HG02642 (cell line): ENCODE measurements at regions not wholly inside any gene's neighbourhood (a gene's known extent, or its start where the extent isn't known, plus 50 kb on each side); places are given as distances from the start of the nearest gene placed in this dataset.

Source experiments
- ATAC-seq: cut with Tn5 transposase; IDR thresholded peaks from one replicate; pipeline ENCODE4 v1.9.1; 2021; ENCODE audit warnings: mild to moderate bottlenecking; ENCODE audit not compliant: unreplicated experiment, poor library complexity

DNA sequence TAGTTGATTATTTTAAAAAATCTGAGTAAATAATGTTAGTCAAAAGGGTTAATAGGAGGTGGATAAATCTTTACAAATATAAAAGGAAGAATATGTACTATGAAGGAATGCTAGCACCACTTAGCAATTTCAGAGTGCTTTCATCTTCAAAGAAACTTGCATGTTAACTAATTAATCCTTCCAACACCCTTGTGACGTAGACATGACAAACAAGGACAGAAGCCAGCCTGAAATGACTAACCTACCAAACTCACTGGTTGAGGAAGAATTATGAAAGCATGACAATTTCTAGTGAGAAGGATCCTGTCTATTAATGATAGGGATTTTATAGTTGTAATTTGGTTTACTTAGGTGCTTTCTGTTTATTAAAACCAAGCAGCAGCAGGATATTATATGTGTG lies 468.0 kb upstream of the FZD8 start:
- ATAC-seq: no peak

DNA sequence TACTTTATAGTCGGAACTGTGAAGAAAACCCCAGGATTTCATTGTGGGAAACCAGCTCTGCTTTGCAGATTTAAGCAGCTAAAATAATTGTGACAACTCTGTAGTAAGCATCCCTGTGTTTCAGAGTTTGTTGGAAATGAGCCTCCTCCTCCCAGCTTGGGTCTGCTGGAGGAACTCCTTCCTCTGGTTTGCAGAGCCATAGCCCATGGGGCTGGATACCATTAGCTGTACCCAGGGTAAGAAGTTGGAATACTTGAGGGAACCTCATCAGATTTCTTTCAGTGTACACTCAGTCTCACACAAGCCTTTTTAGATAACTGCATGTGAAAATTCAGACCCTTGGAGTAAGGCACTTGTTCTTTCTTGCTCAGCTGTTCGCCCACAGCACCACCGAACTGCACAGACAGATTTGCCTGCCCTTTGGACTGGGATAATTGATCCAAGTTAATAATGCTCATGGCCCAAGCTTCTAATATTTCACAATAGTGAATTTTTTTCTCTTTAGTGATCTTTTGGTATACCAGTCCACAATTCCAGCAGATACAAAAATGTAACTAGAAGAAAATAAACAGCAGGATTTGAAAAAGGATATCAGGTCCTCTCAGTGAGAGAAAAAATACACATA lies 467.4 kb upstream of the FZD8 start:
- ATAC-seq: no peak

DNA sequence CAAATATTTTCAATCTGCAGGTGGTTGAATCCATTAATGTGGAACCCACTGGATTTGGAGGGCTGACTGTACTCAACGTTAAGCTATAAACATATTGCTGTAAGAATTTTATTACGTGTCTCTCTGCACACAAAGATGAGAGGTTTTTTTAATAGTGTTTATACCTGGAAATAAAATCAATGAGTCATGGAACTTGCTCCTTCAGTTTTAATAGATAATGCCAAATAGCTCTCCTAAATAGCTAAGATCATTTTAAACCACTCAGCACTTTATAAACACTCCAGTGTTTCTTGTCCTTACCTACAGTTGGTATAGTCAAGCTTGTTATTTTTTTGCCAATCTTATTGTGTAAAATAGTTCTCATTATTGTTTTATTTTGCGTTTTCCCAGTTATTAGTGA lies 455.6 kb upstream of the FZD8 start:
- no peak for ATAC-seq

DNA sequence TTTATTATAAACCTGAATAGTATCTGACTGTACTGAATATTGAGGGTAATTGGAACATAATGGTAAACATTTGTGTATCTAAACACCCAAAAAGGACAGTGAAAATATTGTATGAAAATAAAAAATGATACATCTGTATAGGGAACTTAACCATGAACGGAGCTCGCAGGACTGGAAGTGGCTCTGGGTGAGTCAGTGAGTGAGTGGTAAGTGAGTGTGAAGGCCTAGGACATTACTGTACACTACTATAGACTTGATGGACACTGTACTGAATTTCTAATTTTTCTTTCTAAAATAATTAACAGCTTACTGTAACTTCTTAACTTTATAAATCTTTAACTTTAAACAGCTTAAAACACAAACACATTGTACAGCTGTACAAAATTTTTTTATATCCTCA lies 454.5 kb upstream of the FZD8 start:
- ATAC-seq: no peak

DNA sequence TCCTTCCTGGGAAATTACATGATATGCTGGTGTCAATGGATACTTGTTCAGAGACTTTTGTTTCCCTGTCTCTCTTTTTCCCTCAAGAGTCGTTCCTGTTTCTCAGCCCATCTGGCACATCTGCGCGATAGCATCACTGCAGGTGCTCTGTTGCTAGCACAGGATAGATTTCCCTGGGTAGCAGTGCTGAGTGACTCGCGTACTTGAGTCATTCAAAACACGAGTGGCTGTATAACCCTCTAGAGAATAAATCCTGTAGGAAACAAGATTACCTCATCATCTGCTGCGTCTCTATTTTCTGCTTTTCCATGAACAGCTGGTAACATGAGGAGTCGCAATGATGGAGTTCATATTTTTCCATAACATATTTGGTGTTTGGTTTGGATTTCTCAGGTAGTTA lies 452.0 kb upstream of the FZD8 start:
- no peak for ATAC-seq

DNA sequence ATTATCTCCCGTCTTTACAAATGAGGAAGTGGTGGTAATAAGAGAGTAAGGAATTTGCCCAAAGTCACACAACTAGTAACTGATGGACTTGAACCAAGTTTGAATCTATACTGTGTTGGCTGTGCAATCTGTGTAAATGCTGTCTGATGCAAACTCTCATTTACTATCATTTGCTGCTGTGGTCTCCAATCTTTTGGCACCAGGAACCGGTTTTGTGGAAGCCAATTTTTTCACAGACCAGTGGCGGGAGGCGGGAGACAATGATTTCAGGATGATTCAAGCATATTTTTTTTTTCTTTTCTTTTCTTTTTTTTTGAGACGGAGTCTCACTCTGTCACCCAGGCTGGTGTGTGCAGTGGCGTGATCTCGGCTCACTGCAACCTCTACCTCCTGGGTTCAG lies 450.0 kb upstream of the FZD8 start:
- ATAC-seq: no peak

DNA sequence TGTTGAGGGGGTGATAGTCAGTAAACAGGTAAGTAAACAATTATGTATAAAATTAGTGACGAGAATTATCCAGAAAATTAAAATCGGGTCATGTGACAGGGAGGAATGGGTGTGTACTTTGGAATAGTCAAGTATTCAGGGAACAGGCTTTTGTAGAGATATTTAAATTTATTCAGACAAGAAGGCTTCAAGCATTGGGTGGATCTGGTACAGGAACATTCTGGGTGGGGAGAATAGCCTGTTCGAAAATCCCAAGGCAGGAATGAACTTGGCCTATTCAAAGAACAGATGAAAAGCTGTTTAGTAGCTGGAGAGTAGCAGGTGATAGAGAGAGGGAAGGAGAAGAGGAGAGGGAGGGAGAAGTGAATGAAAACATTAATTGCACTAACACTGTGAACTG lies 448.9 kb upstream of the FZD8 start:
- no peak for ATAC-seq

DNA sequence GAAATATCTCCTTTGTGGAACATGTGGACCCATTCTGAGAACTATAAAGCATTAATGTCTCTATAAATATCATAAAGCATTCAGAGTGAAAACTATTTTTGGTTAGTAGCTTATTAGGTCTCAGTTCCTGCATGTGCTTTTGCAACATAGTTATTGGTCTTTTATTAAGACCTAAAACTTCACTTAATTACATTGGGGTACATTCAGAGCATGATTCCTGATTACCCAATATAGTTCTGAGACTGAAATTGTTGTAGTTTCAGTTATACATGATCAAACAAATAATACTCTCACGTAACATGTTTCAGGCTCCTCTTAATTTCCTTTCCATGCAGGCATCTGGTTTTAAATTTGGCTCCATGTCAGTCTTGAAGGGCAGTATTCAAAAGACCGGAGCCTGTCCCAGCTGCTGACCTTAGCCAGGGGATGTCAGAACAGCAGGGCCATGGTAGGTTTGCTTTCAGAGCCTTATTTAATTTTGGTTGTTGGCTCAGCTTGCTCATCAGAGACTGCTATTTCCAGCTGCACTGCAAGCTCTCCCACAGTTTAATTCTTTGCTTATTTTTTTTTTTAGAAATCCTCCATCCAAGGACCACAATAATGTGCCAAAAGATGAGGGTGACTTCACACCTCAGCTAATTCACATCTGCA lies 447.8 kb upstream of the FZD8 start:
- ATAC-seq: no peak

DNA sequence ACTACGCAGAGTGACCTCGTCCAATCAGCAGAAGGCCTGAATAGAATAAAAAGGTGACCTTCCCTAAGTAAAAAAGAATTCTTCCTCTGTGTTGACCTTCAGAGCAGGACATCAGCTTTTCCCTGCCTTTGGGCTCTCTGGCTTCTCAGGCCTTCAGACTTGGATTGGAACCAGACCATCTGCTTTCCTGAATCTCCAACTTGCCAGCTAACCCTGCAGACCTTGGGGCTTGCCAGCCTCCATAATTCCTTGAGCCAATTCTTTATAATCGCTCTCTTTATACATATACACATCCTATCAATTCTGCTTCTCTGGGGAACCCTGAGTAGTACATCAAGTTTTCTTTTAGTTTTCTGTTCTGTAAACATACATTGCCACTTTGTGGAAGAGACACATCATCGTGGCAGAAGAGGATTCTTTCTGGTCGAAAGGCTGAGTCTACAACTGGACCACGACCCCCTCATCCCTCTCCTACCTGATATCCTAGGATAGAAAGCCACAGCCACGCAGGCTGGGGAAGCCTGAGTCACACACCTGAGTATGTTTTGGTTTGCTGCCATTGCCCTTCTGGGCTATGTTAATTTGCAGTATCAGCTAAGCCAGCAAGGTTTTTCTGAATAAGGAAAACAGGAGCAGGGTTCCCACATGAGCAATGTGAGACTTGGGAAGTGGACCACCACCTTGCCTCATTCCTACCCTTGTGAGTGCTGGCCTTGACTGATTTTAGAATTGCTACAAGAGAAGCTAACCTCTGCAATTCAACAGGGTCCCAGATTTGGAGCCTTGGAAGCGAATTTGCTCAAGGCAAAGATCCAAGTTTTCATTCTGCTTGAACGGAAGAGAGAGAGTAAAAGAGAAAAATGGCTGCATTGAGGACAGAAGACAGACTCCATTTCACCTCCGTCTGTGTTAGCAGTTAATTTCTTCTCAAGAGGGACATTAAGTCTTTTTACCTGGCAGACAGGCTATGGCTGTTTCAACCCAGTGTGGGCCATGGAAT lies 445.2 kb upstream of the FZD8 start:
- ATAC-seq: no peak

DNA sequence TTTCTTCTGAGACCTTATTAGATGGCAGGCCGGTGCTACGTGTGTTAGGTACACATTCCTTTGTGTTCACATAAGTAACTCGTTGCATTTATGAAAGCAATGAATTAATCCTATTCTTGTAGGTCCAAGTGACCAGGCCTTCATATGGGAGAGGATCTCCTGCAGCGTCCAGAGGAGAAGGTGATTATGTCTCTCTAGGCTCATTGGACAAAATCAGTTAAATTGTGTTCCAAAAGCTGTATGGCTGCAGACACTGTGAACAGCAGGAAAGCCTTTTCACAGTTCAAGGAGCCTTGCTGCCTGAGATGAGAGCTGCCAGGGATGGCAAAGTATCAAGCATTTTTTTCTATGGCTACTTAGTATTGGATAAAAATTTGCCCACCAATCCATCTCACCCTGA lies 433.1 kb upstream of the FZD8 start:
- ATAC-seq: no peak

DNA sequence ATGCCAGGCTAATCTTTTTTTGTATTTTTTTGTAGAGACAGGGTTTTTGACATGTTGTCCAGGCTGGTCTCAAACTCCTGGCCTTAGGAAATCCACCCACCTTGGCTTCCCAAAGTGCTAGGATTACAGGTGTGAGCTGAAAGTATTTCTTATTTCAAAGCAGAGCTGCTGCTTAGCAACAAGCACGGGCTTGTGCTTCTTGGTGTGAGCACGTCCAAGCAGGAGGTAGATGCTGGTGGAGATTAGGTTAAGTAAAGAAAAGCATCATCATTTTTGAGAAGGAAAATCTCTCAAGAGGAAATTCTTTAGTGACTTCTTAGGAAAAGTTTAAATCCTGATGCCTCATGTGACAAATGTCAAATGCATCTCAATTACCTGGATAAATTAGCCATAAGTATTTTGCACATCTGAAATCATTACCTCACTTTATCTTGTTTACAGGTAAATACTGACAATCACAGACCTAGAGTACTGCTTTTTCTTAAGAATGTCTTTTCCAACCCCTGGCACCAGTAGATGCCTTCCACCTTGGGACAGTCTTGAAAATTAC lies 431.8 kb upstream of the FZD8 start:
- no peak for ATAC-seq

DNA sequence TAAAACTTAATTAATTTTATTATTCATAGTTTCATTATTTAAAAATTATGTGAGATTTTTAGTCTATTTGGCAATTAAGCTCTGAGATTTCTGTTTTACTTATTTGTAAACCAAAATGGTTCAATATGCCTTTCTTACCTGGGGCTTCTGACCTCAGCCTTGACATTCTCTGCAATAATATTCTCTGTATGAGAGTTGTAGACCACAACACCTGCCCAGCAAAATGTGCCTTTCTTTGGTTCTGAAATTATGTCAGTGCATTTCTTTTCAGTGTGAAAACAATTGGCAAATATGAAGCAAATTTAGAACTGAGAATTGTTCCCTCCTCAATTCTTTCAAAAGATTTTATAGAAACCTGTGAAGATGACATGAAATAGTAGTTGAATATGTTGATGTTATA lies 426.4 kb upstream of the FZD8 start:
- ATAC-seq: no peak

DNA sequence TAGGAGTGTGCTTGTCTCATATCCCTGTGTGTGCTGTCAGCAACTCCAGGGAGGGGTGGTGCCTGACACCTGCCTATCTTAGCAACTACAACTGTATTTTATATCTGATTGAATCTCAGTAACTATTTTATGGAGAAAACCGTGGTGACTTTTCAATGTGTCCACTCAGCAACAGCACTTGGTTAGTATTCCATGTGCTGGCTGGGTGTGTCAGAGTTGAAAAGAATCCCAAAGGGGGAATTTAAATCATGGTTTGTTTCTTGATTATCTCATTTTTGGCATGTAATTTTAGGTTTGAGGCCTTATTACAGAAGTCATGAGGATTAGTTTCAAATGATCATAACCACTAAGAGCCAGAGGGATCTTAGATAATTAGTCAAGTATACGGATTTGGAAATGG lies 425.7 kb upstream of the FZD8 start:
- no peak for ATAC-seq

DNA sequence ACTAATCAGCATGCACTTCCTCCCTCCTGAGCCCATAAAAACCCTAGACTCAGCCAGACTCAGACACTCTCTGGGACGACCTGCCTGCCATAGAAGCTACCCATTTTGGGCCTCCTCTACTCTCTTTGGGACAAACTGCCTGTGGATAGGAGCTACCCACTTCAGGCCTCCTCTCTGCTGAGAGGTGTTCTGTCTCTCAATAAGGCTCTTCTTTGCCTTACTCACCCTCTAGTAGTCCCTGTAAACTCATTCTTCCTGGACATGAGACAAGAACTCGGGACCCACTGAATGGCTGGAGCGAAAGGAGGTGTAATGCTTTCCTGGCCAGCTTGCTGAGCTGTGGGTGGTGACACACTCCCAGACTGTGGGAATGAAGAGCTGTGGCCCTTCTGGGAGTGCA lies 424.8 kb upstream of the FZD8 start:
- ATAC-seq: no peak

DNA sequence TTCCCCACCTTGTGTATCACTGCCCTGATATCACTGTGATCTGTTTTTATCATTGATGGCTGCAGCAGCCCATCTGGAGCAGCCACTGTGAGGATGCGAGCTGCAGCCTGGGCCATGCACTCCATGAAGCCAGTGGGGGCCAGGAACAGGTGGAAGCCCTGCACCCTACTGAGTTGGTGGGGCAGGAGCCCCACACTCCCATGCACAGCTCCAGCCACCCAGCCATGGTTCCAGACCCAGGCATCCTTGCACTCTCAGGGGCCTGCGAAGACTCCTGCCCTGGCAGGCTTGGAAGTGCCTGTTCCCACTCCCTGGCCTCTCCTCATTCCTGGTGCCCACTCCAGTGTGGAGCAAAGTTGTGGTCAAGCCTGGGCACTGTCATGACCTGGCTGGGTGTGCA lies 424.0 kb upstream of the FZD8 start:
- ATAC-seq: no peak

DNA sequence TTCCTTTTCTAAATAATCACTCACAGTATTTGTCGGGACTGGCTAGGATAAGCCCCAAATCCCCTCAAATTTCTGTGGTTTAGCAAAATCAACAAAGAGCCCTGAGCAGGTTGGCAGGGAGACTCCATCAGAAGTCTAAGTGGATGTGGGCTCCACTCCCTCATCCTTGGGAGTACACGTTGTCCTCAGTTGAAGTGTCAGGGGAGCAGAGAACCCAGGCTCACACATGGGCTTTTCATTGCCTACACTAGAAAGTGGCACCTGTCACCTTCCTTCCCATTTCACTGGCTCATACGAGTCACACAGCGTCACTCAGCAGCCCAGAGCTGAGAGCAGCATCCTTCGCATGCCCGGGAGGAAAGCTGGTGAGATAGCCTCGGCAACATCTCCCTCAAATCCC lies 421.3 kb upstream of the FZD8 start:
- ATAC-seq: no peak

DNA sequence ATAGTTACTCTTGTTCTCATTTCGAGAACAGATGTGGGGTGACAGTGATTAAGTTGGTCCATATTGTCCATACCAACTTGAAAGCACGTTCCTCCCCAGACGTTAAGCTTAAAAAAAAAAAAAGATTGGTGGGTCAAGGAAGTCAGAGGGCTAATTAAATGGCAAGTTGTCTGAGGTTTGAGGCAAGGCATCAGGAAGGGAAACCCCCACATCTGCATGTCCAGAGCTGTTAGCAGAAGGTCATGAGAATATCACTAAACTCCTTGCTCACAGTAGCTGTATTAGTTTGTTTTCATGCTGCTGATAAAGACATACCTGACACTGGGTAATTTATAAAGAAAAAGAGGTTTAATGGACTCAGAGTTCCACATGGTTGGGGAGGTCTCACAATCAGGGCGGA lies 415.6 kb upstream of the FZD8 start:
- ATAC-seq: no peak

DNA sequence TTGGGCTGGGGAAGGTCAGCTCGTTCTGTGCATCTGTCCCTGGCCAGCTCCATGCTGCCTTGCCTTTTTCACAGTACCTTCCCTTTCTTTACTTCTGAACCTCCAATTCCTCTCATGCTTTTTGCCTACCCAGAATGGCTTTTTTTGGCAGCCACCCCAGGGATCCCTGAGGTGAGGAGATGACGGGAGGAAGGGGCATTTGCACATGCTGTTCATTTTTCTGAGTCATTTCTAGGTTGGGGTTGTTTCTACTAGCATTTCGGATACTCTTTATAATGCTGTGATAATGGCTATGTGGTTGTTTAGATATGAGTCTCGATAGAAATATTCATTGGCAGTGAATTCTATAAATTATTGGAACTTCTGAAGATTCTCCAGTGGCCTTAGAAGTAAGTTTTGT lies 415.1 kb upstream of the FZD8 start:
- ATAC-seq: no peak

DNA sequence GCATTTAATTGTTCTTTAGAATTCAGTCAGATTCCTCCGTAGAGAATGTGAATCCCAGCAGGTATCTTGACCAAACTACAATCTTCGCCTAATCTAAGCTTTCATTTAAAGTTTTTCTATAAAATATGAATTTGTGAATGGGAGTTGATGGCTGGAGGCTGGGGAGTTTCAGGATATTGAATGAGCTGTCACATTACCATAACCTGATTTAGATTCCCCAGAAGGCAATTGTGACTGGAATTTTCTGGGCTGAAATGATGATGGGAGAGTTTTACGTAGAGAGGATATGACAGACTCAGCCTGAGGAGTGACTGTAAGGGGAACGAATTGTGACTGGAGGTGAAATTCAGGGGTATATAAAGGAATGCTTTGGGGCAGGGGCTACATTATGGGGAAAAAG lies 411.7 kb upstream of the FZD8 start:
- no peak for ATAC-seq

DNA sequence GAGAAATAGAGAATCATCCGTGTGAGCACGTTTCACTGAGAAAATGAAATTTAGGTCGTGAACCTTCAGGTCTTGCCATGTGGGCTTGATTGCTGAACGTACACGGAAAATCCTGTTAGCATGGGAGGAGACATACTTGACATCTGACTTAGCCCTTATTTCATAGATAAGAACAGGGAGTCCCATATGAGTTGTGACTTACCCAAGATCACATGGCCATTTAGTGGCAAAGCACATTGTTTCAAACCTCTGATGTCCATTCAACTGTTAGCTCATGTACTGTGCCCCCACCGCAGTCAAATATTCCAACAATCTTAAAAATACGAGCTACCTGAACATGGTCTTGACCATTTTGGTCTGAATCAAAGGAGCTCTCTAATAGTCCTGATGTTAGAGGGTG lies 411.2 kb upstream of the FZD8 start:
- no peak for ATAC-seq

DNA sequence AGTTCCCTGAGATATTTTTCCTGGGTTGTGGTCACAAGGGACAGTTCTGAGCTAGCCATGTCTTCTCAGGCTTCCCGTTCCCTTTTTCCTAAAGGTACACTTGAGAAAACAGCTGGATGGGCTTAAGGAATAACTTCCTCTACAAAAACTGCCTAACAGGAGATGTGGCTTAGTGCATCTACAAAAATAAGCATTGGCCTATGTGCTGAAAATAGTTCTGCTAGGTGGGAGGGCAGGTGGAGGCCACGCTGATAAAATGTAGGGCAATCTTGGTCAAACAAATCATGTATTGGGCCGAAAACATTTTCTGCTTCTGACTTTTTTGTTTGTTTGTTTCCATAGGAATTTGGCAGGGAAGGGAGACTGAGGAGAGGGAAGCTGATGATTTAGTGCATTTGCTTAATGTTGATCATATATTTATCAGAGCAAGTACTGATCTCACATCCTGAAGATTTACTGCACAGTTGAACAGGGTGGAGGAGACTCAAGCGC lies 409.4 kb upstream of the FZD8 start:
- ATAC-seq: no peak
